ENCODE measurements at regions not wholly inside any gene's neighbourhood (a gene's known extent, or its start where the extent isn't known, plus 50 kb on each side); places are given as distances from the start of the nearest gene placed in this dataset.

DNA sequence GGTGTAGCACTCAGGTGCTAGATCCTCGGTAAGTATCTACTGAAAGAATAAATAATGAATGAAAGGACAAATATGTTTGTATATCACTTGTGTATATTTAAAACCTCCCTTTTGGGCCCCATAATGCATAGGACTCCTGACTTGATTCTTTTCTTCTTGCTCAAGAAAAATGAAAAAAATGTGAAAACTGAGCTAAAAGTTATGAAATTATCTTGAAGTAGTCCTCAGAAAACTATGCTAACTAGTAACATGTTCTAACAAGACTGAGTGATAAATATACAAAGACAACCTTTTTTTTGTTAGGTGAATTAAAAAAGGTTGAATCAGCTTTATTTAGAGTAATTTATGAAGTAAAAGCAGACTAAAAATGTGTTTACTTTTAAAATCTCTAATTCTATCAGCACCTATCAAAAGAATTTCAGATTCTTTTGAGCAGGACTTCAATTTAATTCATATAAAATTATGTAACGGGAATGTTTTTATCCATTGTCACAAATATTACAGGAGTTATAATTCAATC is 247.8 kb upstream of the JAG1 start:
- DNase-seq (ENCODE audit: low read depth) = no peak

GRCh38 chr20:10922506-10922905 is 248.7 kb upstream of the JAG1 start:
- DNase-seq (ENCODE audit: low read depth) = no peak

- DNase-seq (ENCODE audit: low read depth) = peak; percentile 91
These were observed 249.1 kb upstream of the JAG1 start for GRCh38 chr20:10922941-10923340.

- DNase-seq (ENCODE audit: low read depth) = peak; percentile 93
These were observed 250.9 kb upstream of the JAG1 start for GRCh38 chr20:10924644-10925201.

GRCh38 chr20:10925767-10926166 is 252.0 kb upstream of the JAG1 start:
- DNase-seq (ENCODE audit: low read depth) = no peak

DNA sequence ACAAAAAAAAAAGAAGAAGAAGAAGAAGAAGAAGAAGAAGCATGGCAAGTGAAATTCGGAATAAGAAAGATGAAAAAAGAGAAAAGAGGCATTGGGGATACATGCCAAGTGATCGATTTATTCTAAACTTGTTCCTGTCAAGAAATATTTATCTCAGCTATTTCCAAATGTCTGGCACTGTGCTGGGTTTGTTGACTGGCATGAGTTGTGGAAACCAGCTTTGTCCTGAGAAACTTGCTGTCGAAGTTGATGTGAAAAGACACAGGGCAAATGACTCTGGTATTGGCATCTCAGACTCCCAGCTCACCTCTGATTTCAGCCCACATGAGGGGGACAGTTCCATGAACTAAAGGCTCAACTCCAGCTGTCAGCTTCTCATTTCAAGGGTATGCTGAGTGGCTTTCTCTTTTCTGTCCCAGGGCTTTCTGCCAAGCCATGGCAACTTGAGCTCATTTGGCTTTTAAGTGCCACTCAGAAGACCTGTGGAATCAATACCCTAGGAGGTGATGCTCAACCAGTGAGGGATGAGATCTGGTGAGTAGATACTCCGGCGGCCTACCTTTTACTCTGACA is 253.3 kb upstream of the JAG1 start:
- DNase-seq (ENCODE audit: low read depth) = no peak

- DNase-seq (ENCODE audit: low read depth) = peak; percentile 14
These were observed 254.4 kb upstream of the JAG1 start for GRCh38 chr20:10927936-10928840.

DNA sequence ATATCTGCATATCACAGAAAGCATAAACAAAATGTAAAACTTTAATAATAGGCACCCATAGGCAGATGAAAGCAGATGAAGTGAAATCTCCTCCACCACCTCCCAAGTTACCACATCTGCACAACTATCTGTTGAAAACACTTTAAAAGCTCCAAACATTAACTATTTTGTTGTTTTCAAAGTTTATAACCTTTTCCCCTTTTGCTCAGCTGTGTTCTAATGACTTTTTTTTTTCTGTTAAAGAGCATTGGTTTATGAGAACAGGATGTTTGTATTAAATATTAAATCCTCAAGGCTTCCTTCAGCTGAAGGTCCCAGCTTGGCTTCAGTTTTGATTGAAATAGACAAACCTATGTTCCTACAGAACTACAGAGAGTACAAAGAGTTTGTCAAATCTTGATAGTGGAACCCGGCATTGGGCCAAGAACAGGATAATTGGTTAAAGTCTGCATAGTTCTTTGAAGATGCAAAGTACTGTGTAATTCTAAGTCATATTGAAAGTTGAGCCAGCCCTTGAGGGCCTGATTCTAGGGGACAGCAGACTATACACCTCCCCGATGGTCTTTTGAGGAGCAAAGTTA is 255.1 kb upstream of the JAG1 start:
- no peak for DNase-seq (ENCODE audit: low read depth)

DNA sequence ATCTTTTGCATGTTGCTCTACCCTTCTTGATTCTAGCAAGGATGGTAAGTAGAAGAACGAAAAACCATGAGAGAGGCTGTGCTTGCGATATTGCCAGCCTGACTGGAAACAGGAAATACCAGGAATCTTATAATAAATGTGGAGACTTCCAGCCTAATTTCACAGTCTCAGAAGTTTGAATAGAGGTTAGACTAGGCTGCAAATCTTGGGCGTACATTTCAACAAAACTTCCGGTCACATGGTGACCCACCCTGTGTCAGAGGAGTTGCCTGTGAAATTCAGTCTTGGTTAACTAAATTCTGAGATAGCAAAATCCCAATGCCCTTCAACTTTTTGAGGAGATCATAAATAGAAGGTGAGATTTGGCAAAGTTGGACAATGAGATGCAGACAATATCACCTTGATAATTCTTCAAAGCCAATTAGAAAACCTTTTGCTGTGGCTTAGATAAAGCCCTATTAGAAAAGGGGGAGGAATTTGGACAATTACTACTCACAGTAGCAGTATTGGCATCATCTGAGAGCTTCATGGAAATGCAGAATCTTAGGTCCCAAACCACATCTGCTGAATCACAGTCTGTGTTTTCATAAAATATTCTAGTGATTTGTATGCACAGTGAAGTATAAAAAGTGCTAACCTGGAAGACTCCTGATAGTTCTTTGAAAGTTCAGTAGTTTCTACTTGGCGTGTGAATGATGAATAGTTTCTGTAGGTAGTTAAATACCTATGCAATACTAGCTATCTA is 262.0 kb upstream of the JAG1 start:
- DNase-seq (ENCODE audit: low read depth) = no peak

DNA sequence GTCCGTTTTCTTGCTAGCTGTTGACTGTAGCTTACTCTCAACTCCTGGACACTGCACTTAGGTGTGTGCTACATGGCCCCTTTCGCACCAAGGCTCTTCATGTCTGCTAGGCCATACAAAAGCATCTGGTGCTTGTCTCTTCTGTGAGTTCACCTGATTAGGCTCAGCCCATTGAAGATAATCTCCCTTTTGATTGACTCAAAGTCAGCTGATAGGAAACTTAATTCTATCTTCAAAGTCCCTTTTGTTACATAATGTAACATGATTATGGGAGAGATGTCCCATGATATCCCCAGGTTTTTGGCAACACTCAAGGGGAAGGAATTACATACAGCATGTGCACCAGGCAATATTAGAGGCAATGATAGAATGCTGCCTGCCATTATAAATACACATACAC is 263.0 kb upstream of the JAG1 start:
- DNase-seq (ENCODE audit: low read depth) = no peak

GRCh38 chr20:10939331-10939941 is 265.6 kb upstream of the JAG1 start:
- DNase-seq (ENCODE audit: low read depth) = no peak

DNA sequence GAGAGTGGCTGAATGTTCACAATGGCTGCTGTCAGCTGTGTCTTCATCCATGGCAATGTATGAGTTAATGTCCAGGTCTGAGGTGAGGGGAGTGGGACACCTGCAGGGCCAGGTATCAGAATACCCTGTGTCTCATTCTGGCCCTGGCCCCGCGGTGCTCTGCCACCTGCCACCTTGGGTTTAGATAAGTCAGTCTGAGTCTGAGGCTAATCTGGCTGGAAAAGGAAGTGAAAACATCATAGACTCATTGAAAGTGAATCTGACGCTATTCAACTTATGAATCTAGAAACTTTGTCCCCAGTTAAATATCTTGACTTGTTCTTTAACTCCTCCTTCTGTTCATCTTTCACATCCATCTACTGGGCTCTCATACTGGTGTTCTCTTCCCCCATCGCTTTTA is 267.1 kb upstream of the JAG1 start:
- DNase-seq (ENCODE audit: low read depth) = no peak

DNA sequence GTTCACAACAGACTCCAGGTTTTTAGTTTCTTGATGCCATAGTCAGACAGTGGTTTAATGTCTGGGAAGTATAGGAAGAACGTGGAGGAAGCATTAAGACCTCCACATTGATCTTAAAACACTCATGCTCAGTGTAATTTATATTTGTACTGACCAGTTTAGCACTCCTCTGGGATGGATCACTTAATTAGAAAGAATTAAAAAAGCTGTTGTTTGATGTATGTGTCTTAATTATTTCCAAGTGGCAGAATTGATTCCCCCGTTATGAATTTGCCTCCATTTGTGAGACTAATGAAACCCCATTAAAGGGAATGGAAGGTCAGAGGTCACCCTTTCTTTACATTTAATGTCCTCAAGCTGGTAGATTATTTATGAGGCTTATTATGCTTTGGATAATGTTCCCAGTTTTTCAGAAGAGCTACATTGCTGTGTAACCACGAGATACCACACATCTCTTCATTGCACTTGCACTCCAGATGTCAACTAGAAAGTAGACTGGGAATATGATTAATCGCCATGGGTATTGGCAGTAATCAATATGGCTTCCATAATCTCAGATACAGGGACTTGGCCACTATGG is 270.0 kb upstream of the JAG1 start:
- DNase-seq (ENCODE audit: low read depth) = no peak

DNA sequence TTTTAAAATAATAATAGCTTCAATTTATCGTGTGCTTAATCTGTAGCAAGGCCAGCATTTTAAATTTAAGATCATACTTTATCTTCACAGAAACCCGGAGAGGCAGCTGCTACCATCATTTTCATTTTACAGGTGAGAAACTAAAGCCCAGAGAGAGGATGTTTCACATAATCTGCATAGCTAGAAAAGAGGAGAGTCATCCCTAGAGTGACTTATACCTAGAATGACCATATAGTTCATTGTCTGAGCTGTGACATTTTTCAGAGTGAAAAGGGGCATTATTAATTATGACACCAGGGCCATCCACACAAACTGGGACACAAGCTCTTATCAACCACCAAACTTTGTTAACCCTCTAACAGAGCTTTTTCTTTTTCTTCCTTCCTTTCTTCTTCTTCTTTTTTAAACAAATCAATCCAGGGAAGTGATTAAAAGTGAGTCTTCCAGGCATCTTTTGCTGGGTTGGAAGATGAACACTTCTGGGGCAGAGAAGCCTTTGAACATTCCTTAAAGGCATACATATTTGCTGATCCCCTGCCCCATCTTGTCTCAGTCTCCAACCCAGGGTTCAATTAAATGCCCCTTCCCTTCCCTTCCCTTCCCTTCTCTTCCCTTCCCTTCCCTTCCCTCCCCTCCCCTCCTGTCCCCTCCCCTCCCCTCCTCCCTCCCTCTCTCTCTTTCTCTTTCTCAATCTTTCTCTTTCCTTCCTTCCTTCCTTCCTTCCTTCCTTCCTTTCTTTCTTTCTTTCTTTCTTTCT is 272.5 kb upstream of the JAG1 start:
- no peak for DNase-seq (ENCODE audit: low read depth)

DNA sequence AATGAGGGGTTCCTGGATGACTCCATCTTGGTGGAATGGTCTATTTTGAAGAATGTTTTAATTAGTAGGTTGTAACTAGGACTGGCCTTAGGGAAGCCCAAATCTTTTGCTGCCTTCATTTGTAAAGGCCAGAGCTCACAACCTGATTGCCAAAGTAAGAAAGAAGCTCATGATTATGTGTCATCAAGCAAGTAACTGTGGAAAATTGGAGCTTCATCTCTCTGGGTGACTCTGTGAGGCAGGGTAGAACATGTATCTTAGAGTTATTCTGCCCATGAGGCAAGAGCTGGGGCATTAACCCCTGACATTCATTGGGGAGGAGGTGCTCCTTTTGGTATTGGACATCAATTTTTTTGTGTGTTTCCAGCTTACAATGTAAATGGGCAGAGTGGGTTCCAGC is 273.9 kb upstream of the JAG1 start:
- no peak for DNase-seq (ENCODE audit: low read depth)

- no peak for DNase-seq (ENCODE audit: low read depth)
These were observed 276.4 kb upstream of the JAG1 start for GRCh38 chr20:10949930-10950783.

GRCh38 chr20:10951216-10951615 is 277.4 kb upstream of the JAG1 start:
- no peak for DNase-seq (ENCODE audit: low read depth)

DNA sequence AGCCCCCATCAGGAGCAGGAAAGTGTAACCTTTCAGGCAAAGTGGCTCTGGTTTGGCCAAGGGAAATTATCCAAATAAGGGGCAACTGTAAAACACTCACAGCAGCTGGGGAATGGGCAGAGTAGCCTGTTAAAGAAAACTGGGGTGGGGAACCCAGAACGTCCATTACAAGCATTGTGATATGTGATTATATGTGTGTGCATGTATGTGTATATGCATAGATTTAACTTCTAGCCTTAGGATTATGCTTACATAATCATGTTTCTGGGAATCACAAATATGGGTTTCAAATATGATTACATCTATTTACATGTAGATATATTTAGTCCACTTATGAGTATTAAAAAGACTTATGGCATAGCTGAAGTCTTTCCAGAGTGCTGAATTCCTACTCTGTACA is 278.1 kb upstream of the JAG1 start:
- DNase-seq (ENCODE audit: low read depth) = no peak

- no peak for DNase-seq (ENCODE audit: low read depth)
These were observed 279.6 kb upstream of the JAG1 start for GRCh38 chr20:10953437-10953836.
